Keratinocyte (primary cell): ENCODE measurements at regions not wholly inside any gene's neighbourhood (a gene's known extent, or its start where the extent isn't known, plus 50 kb on each side); places are given as distances from the start of the nearest gene placed in this dataset.

Experiments
- EZH2 ChIP-seq: IDR thresholded peaks from one replicate; pipeline ENCODE4 v1.6.1; 2012; ENCODE audit warnings: inconsistent platforms, mild to moderate bottlenecking, low read length, moderate library complexity
- TF ChIP-seq, protein P1 (sequence below), 3 experiments: IDR thresholded peaks in 1 of 3; conservative IDR thresholded peaks in 1 of 3; optimal IDR thresholded peaks in 1 of 3; 2 replicates in 2 of 3; 3 replicates in 1 of 3; pipeline versions ENCODE3 to v1.5.1; 2011; ENCODE audit warnings: low read length in 3 of 3, mild to moderate bottlenecking in 3 of 3, moderate library complexity in 2 of 3, control low read depth in 1 of 3, inconsistent platforms in 1 of 3; ENCODE audit not compliant: insufficient read depth in 2 of 3; ENCODE audit errors: extremely low read depth in 1 of 3

DNA sequence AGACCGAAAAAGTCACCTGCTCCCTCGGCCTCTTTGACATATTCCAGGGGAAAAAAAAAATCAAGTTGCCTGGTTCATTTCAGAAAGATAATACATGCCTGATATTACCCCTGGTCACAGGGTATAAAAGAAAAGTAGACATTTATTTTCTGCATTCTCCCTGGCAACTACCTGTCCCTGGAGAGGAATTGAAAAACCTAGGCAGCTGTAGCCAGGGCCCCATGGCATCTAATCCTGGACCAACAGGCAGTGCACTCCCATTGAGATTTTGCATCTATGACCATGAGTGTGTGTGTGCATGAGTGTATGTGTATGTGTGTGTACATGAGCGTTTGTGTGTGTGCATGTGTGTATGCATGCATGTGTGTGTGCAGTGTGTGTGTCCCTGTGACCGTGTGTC lies 338.2 kb upstream of the PFKP start:
- TF ChIP-seq, protein P1, sequence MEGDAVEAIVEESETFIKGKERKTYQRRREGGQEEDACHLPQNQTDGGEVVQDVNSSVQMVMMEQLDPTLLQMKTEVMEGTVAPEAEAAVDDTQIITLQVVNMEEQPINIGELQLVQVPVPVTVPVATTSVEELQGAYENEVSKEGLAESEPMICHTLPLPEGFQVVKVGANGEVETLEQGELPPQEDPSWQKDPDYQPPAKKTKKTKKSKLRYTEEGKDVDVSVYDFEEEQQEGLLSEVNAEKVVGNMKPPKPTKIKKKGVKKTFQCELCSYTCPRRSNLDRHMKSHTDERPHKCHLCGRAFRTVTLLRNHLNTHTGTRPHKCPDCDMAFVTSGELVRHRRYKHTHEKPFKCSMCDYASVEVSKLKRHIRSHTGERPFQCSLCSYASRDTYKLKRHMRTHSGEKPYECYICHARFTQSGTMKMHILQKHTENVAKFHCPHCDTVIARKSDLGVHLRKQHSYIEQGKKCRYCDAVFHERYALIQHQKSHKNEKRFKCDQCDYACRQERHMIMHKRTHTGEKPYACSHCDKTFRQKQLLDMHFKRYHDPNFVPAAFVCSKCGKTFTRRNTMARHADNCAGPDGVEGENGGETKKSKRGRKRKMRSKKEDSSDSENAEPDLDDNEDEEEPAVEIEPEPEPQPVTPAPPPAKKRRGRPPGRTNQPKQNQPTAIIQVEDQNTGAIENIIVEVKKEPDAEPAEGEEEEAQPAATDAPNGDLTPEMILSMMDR (optimal IDR thresholded peaks at IDR 0.05 in 1 of 3, IDR thresholded peaks at IDR 0.05 in 1 of 3, conservative IDR thresholded peaks at IDR 0.05 in 1 of 3; ENCODE audit: extremely low read depth in 1 of 3, insufficient read depth in 2 of 3, low read length in 3 of 3), result no peak
- TF ChIP-seq EZH2, result no peak
